ENCODE measurements at regions not wholly inside any gene's neighbourhood (a gene's known extent, or its start where the extent isn't known, plus 50 kb on each side); places are given as distances from the start of the nearest gene placed in this dataset.

DNA sequence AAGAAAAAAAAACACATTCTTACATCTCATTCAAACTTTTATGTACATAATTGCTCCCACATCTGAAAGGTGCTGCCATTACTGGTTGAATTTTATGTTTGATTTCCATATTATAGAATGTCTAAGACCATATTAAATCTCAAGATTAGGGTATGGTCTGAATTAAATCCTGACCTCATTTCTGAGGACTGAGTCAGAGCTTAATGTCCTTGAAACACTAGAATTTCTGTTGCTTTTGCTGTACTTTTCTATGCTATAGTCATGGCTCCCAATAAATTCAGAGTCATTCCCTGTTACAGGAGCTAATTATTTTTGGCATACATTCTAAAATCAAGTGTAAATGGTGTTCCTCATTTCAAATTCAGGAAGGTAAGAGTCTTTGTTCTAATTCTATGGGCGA lies 285.3 kb upstream of the MANEA start:
- H2BK12ac ChIP-seq (ENCODE audit: insufficient read length, low read depth, low read length): no peak overlapping the region
- H2BK20ac ChIP-seq (ENCODE audit: low read depth, low read length, poor library complexity, severe bottlenecking): no peak overlapping the region
- TF ChIP-seq, protein P1, sequence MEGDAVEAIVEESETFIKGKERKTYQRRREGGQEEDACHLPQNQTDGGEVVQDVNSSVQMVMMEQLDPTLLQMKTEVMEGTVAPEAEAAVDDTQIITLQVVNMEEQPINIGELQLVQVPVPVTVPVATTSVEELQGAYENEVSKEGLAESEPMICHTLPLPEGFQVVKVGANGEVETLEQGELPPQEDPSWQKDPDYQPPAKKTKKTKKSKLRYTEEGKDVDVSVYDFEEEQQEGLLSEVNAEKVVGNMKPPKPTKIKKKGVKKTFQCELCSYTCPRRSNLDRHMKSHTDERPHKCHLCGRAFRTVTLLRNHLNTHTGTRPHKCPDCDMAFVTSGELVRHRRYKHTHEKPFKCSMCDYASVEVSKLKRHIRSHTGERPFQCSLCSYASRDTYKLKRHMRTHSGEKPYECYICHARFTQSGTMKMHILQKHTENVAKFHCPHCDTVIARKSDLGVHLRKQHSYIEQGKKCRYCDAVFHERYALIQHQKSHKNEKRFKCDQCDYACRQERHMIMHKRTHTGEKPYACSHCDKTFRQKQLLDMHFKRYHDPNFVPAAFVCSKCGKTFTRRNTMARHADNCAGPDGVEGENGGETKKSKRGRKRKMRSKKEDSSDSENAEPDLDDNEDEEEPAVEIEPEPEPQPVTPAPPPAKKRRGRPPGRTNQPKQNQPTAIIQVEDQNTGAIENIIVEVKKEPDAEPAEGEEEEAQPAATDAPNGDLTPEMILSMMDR (conservative IDR thresholded peaks at IDR 0.05): no peak
- H3K27ac Mint-ChIP-seq: no peak overlapping the region
- H3K79me2 ChIP-seq (ENCODE audit: insufficient read depth, low read length): no peaks in the 10 kb centered on the region
- H3K4me1 ChIP-seq (ENCODE audit: insufficient read depth, low read length): no peaks in the 10 kb centered on the region
- no peak overlapping the region for H3K23ac ChIP-seq (ENCODE audit: insufficient read length, low read depth, low read length)
- no peak overlapping the region for H3T11ph ChIP-seq (ENCODE audit: low read length)
- H2BK15ac ChIP-seq (ENCODE audit: low read depth, low read length): no peak overlapping the region
- no peak overlapping the region for H3K56ac ChIP-seq (ENCODE audit: insufficient read length, low read depth, low read length)
- H4K20me1 ChIP-seq (ENCODE audit: control insufficient read depth, insufficient read depth, insufficient read length): no peaks in the 10 kb centered on the region
- no peak overlapping the region for H4K5ac ChIP-seq (ENCODE audit: insufficient read length, low read depth, low read length)
- no peaks in the 10 kb centered on the region for H3K9me3 ChIP-seq (ENCODE audit: control insufficient read depth, low read depth, low read length)
- H3K4me3 Mint-ChIP-seq: no peak overlapping the region
- H3K79me1 ChIP-seq (ENCODE audit: insufficient read depth, low read depth, low read length, poor library complexity, severe bottlenecking): no peaks in the 10 kb centered on the region
- H3K4me1 Mint-ChIP-seq: peaks cover 9 to 12% of the 10 kb centered on the region in 2 experiments
- DNase-seq: no peak
- no peak overlapping the region for H2BK5ac ChIP-seq (ENCODE audit: insufficient read length, low read length)
- H2AFZ ChIP-seq (ENCODE audit: low read length): no peak overlapping the region
- H2AK5ac ChIP-seq (ENCODE audit: insufficient read length, low read length): no peak overlapping the region
- no peaks in the 10 kb centered on the region for H3K9me3 Mint-ChIP-seq
- H3K4ac ChIP-seq (ENCODE audit: low read depth, low read length): no peak overlapping the region
- H2BK120ac ChIP-seq (ENCODE audit: low read depth, low read length, poor library complexity, severe bottlenecking): no peak overlapping the region
- H3K4me2 ChIP-seq (ENCODE audit: insufficient read depth, insufficient read length, low read length): no peak overlapping the region
- H3K27ac ChIP-seq (ENCODE audit: insufficient read length, low read depth, low read length): no peak overlapping the region
- H3K27me3 ChIP-seq (ENCODE audit: insufficient read depth, low read length): no peaks in the 10 kb centered on the region
- H3K9ac ChIP-seq (ENCODE audit: extremely low read depth, insufficient read length, low read length): no peak overlapping the region
- no peak overlapping the region for H4K8ac ChIP-seq (replicated peaks; ENCODE audit: insufficient read length, low read depth, low read length)
- no peaks in the 10 kb centered on the region for H3K36me3 Mint-ChIP-seq (ENCODE audit: insufficient read depth in 1 of 3, low read depth in 3 of 3)
- no peaks in the 10 kb centered on the region for H3K23me2 ChIP-seq (ENCODE audit: insufficient read length, low read depth, low read length, poor library complexity, severe bottlenecking)
- no peaks in the 10 kb centered on the region; the same call in 1 of the 2 replicates for H3K27me3 Mint-ChIP-seq (ENCODE audit: low read depth)
- no peak overlapping the region for H4K91ac ChIP-seq (ENCODE audit: insufficient read length, low read depth, low read length)
- H3K14ac ChIP-seq (ENCODE audit: insufficient read depth, low read length): no peak overlapping the region
- no peak overlapping the region for H3K18ac ChIP-seq (ENCODE audit: insufficient read length, low read depth, low read length)
- no CpG with 5 or more reads among the region's 1 CpG for WGBS (ENCODE audit: extremely low coverage, insufficient read length, low lambda C conversion rate)

Data from H9 (cell line).